CD4-positive, alpha-beta T cell treated with Interleukin-15 for 4 hours (primary cell): ENCODE measurements at regions not wholly inside any gene's neighbourhood (a gene's known extent, or its start where the extent isn't known, plus 50 kb on each side); places are given as distances from the start of the nearest gene placed in this dataset.
"Not testable (repeated sequence)": the region's sequence is repeated elsewhere in the genome, so short reads cannot be mapped to it uniquely, and the experiment has no call there.

Experiments used
- DNase-seq: peaks from one replicate; pipeline ENCODE4 v3.0.0-alpha.2; 2020; ENCODE audit warnings: low spot score

DNA sequence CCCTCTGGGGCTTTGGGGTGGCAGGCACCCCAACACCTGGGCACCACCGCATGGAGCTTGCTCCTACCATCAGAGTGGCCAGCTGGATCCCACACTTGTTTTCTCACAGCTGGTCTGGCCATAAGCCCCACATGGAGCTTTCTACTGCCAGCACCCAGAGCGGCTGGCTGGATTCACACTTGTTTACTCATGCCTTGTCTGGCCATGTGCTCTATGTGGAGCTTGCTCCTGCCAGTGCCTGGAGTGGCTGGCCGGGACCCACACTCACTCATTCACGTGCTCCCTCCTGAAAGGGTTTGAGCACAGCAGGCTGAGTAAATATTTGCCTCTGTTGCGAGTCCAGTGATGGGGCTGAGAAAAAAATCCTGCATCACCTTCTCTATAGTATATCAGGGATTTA is 487.0 kb downstream of the CD109 start:
- DNase-seq = no peak

DNA sequence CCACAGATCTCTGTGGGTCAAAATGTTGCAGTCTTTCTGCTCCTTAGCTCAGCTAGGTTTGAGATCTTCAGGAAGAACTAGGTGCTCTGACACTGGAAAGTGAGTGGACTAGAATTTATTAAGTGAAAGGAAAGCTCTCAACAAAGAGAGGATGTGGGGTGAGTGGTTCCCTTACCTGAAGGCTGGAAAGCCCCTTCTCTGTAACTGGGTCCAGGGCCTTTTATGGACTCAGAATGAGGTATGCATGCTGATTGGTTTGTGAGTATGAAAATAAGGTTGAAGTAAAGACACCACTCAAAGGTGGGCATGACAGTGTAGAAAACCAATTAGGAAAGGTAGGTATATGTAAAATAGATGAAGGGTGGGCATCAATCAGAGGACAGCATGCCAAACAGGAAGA is 485.5 kb downstream of the CD109 start:
- DNase-seq = no peak

DNA sequence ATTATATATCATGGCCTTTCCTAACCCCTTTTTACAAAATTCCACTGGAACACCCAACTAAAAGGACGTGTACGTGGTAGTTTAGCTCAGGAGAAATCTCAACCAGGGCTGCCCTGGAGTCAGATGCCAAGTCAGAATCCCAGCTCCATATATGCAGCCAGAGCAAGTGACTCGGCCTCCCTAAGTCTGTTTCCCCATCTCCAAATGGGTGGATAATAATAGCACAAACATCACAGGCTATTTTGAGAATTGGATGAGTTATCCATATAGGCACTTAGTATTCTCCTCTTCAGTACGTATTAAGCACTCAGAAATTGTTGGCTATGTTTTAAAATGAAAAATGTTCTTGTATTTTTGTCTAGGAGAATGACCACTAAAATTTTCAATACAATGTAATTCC is 481.5 kb downstream of the CD109 start:
- no peak for DNase-seq

DNA sequence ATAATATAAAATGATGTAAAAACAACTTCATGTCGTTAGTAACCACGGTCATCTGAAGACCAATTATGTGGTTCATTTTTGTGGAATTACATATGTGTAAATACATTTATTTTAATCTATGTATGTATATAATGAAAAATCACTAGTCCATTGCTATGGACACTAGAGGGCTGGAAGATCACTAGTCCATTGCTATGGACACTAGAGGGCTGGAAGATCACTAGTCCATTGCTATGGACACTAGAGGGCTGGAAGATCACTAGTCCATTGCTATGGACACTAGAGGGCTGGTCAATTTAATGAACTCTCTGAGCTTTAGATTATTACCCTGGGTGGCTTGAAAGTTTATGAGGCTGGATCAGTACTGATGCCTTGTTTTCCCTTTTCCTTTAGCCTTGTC is 474.5 kb downstream of the CD109 start:
- not testable (repeated sequence) for DNase-seq

DNA sequence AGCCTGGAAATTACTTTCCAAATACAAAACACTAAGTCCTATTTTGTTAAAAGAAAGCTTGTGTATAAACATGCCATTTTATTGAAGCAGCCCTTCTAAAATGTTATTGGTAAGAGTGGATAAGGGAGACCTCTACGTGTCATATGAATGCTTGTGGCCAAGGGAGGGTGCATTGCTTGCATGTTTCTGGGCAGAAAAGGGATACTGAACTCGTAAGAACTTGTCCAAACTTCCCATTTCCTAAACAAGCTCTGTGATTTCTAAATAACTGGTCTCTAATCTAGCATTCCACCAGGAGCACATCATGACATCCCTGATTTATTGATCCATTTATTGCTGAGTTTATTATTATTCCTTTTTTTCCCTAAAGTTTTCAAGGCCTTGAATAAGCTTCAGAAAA is 474.1 kb downstream of the CD109 start:
- no peak for DNase-seq

DNA sequence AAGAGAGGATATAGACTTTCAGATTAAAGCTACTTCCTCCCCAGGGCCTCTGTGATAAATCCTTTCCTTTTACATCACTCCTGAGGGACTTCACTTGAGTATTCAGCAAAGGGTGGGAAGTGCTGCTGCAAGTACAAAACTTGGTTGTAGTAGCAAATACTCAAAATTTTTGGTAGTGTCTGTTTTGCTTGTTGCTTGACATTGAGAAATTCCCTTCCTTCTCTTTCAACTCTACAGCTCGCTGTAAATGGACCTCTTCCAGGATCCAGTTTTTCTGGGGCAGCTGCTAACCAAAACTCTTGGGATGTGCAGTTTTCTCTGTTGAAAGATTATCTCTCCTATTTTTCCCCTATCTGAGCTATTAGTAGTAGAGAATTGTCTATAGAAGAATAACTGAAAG is 472.0 kb downstream of the CD109 start:
- no peak for DNase-seq

DNA sequence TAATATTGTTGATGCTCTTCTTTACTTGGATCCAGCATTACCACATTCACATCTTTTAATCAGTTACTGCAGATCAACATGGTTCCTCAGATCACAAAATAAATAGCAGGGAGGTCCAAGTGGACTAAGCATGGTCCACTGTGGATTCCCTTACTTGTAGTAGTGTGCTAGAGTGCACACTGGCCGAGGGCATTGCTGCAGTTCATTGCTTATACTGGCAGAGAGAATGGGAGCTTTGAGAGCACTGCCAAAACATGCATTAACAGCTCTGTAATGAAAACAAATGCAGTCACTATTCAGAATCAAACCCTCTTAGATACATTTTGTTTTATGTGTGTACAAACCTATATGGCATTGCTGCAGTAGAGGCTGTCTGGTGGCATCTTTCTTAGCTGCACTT is 471.5 kb downstream of the CD109 start:
- DNase-seq = no peak

DNA sequence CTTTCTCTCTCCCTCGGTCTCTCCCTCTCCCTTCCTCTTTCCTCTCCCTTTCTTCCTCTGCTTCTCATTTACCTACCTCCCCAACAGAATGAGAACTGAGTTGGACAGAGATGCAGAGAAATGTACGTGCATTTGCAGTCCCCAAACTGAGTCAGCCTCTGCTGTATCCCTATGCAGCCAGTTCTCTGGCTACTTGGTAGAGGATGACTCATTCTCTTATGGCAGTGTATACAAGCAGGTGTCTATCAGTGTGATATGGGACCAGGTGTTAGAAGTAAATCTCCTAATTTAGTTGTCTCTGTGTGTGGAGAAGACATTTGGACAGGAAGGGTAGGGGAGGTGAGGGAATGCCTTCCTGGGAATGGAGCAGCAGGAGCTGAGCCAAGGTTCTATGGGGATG is 470.8 kb downstream of the CD109 start:
- no peak for DNase-seq

DNA sequence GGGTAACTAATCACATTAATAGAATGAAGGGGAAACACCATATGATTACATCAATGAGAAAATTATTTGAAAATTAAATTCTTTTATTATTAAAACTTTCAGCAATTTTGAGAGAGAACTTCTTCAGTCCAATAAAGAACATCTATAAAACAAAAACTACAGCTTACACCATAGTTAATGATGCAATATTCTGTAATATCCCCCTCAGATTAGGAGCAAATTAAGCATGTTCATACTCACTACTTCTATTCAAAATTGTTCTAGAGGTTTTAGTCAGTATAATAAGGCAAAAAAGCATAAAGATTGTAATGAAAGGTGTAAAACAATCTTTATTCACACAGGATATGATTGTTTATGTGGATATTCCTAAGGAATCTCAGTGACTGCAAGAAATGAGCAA is 465.4 kb downstream of the CD109 start:
- no peak for DNase-seq

DNA sequence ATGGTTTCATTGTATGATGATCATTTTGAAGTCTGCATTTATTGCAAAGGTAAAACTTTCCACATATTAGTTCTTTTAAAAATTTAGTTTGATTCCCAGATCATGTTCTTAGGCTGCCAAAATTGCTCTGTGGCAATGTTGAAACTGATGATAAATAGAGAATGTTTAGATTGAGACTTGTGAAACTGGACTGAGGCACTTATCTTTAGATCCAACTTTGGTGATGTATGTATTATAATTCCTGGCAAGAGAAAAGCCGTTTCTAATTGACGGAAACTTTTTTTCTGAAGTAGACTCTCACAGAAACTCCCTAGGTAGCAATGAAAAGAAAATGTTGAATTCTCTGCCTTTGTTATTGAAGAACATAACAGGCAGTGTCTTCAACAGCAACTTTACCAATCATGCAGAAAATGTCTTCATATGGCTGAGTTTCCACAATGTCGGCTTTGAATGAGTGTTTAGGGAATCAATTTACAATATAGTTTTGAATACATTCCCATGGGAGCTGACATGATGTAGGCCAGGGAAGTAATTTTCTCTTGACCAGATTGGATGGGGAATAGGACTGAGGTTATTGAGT is 456.2 kb downstream of the CD109 start:
- DNase-seq = no peak

DNA sequence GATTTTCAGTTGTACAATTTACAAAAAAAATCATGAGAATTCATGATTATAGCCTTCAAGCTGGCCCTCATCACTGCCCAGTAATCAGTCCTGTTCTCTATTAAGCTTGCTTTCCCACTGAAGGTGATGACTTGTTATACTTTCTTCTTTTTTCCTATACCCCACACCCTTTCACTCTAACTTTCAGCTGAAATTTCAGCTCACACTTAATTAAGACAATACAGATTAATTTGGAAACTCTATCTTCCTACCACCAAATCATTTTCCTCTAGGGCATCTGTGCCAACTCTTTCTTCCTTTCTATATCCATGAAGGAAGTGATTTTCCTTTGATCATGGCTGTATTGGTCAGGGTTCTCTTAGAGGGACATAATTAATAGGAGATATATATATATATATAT is 449.9 kb downstream of the CD109 start:
- DNase-seq = no peak

DNA sequence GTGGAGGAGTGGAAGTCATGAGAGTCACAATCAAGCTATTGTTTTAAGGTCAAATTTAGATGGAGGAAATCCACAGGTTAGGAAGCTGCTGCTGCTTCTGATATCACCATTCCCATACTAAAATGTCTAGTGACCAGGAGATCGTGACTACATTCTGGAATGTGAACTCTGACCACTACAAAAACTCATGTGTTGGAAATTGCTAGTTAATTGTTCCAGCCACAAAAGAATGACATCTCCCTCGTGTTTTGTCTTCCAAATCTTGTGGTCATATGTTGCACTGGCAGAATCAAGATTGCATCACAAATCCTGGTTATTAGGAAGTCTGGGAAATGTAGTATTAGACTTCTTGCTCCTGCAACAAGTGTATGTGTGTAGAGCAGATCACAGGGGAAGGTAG is 441.9 kb downstream of the CD109 start:
- DNase-seq = no peak

DNA sequence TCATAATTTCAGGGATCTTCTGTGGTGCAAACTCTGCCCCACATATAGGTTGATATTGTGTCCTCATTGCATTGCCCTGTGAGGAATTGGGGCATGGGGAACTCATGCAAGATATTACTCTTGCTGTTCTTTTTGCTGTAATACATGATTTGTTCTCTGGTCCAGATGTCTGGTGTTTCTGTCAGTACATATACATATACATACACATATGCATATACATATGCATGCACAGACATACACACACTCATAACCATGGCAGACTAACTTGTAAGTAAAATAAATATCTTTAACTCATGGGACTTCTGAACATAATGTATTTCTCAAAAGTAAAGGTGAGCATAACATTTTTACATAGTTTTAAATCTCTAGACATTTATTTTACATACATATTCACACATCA is 438.3 kb downstream of the CD109 start:
- DNase-seq = no peak

DNA sequence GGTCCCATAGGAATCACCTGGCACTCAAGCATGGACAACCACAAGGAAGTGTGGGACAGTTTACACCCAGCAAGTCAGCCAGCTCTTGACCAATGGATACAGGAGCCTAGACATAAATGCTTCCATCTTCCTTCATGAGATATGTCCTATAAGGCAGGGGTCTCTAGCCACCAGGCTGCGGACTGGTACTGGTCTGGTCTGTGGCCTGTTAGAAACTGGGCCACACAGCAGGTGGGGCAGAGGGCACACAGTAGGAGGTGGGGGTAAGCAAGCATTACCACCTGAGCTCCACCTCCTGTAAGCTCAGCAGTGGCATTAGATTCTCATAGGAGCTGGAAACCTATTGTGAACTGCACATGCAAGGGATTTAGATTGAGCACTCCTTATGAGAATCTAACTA is 437.1 kb downstream of the CD109 start:
- no peak for DNase-seq

DNA sequence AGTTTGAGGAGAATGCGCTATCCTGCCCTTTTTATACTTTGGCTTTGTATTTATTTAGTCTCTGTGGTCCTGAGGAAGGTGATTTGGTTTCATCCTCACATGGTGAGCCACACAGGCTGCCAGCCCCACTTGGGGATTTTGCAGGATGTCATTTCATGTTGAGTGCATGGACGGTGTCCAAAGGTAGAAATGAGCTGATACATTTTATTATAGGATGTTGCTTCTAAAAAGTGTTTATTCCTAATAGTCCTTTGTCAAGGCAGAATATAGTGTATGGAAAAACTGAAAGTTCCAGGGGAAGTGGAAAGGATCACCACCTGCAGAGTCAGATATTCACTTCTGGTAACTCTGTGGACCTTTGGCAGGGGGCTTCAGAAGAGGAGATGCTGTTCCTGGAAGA is 434.6 kb downstream of the CD109 start:
- DNase-seq = no peak

DNA sequence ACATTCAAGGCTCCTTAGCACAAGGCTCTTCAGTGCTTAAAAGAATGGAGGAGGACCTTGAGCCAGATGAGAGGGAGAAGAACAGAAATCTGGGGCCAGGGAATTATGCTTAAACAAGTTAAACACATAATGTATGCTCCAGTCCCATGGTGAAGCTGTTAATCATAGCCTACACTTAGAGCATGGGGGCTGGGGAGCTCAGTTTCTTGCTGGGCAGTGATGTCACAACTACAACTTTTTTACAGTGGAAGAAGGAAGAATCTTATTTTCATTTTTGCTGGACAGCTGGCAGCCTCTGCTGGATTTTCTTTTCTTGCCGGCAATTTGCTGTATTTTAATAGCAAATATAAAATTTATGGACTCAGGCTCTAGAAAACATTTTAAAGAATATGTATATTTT is 432.5 kb downstream of the CD109 start:
- no peak for DNase-seq

DNA sequence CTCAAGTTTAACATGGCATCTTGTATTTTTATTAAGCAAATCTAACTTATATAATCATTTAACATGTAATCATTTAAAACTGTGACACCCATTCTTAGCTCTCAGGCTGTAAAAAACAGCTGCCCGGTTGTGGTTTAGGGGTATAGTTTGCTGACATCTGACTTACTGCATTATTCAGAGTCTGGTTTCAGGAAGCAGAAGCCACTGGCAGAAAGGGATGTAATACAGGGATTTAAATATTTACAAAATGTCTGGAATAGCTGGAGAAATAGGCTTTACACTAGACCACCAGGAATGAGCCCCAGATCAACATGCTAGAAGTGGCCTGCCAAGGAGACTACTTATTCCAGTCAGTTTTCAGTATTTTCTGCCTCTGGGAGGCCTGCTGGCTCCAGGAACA is 421.1 kb downstream of the CD109 start:
- no peak for DNase-seq

DNA sequence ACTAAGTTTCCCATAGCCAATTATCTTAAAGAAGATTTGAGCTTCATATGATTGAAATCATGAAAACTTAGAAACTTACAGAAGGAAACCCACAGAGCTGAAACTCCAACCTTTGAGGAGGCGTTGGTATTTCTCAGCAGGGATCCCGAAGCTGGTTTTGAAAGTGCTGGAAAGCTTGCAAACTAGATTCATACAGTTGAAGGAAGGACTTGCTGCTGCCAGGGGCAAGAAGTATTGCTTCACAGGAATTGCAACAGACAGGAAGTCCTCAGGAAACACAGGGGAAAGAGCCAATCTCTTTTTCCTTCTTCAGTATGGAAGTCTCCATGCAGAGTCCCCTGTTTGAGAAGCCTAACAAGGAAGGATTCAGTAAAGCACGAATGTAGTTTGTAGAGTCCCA is 419.7 kb downstream of the CD109 start:
- no peak for DNase-seq

DNA sequence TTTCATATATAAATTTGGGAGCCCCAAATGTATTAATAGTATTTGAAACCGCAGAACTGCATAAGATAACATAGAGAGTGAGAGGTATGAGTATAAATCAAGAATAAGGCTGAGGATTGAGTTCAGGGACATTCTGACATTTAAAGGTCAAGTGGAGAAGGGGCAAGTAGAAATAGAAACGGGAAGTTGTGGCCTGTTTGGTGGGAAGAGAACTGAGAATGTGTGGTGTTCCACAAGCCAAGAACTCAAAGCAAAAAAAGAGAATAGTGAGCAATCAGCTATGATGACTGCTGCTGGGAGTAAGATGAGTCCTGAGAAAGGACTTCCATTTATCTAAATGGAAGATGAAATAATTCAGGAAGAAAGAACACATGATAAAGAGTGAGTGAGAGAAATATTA is 418.4 kb downstream of the CD109 start:
- no peak for DNase-seq

DNA sequence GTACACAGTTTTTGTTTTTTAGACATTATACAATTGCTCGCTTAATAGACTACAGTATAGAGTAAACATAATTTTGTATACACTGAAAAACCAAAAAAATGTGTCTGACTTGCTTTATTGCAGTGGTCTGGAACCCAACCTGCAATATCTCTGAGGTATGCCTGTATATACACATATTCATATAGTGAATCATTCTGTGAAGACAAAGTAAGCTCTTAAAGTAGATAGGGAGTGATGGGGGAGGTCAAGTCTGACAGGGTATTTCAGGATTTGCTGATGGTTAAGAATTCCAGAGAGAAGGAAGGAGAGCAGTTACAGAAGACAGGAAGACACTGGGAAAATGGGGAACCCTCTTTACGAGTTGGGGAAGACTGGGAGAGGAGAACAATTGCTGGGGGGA is 417.9 kb downstream of the CD109 start:
- DNase-seq = no peak

DNA sequence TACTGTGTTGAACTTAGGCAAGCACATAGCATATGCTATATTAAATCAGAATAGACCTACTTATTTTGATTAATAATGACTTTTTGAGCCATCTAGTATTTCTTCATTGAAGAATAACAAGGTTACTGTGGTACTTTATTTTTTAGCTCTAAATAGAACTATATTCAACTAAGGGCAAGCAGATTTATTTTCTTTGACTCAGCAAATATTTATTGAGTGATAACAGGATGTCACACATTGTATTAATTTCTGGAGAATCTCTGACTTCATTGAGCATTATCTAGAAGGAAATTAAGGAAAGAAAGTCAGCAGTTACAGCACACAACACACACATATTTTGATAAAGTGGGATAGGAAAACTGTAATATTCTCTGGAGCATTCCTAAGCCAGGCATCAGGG is 407.4 kb downstream of the CD109 start:
- DNase-seq = no peak

DNA sequence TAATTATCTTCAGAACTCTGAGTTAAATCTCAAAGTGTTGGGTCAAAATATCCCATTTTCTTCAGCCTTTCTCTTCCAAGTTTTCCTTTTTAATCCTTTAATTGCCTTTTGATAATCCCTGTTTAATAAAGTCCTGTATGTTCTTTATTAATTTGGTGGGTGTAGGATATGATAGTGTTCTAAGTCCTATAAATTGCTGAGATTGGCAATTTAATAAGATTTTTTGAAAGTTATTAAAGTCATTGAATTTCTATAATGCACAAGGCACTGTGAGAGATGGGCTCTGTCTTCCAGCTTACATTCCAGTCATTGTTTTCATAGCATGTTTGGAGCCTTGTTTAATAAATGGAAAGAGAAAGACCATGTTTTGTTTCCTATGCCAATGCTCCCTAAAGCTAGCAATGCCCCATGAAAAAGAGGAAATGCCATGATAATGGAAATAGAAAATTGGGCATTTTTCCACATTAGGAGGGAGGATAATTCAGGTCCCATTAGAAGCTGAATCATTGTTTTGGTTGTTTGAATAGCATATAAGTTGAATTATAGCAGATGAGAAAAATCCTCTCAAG is 404.8 kb downstream of the CD109 start:
- no peak for DNase-seq

DNA sequence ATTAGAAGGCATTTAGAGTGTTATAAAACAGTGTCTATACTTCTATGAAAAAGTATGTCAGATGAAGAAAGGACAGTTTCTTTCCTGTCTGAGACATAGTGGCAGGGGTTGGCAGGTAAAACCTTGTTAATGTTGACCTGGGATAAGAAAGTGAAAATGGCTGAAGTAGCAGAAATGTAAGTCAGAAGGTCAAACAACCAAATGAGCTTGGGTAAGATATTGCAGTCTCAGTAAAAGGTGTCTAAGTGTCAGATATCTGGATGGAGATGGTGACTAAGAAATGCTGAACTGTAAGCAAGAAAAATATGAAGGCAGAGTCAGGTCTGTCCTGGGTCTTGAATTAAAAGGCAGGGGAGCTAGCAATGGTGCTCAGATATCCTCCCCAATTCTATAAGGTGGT is 400.3 kb downstream of the CD109 start:
- no peak for DNase-seq

DNA sequence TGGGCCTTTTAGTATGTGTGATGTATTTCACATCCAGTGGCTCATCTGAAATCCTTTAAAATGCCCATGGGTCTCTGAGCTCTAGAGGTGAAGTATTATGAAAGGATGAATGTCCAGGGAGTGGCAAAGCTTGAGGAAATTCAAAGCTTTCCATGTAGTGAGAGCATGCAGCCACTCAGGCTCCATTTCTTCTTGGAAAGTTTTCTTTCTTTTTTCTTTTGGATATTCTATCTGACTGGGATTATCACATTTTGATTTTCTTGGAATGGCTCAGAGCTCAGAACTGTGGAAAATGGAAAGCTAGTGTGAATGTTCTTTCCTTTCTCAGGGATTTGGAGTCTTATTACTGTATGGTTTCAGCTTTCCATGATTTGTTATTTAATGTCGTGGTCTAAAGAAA is 397.4 kb downstream of the CD109 start:
- no peak for DNase-seq

DNA sequence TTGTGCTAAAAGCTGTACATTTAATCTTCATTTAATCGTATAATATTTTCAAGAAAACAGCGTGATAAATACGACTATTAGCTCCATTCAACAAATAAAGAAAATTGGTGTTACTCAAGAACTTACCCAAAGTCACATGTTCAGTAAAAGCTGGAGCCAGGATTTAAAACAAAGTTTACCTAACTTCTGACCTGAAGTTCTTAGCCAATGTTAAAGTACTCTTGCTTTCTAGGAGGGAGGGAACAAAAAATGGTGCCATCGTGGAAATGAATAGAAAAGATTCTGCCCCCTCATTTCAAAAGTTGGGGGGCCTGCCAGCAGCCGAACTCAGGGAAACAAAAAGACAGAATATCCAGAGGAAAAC is 395.8 kb downstream of the CD109 start:
- DNase-seq = no peak
